ENCODE measurements at regions not wholly inside any gene's neighbourhood (a gene's known extent, or its start where the extent isn't known, plus 50 kb on each side); places are given as distances from the start of the nearest gene placed in this dataset.
"Not testable (repeated sequence)": the region's sequence is repeated elsewhere in the genome, so short reads cannot be mapped to it uniquely, and the experiment has no call there.

GRCh38 chr7:136325027-136325426, 347.9 kb upstream of the MTPN start:
- DNase-seq (ENCODE audit: low read depth in 2 of 2) = no peak

- no peak for DNase-seq (ENCODE audit: low read depth in 2 of 2)
Measured at GRCh38 chr7:136324073-136324704, 347.0 kb upstream of the MTPN start.

- DNase-seq (ENCODE audit: low read depth in 2 of 2) = no peak
Measured at GRCh38 chr7:136312592-136312991, 335.4 kb upstream of the MTPN start.

GRCh38 chr7:136309407-136309806, 332.2 kb upstream of the MTPN start:
- no peak for DNase-seq (ENCODE audit: low read depth in 2 of 2)

- DNase-seq (ENCODE audit: low read depth in 2 of 2) = no peak
Measured at GRCh38 chr7:136308230-136308629, 331.1 kb upstream of the MTPN start.

GRCh38 chr7:136303162-136303561, 326.0 kb upstream of the MTPN start:
- DNase-seq (ENCODE audit: low read depth in 2 of 2) = no peak

- no peak for DNase-seq (ENCODE audit: low read depth in 2 of 2)
Measured at GRCh38 chr7:136302049-136302448, 324.9 kb upstream of the MTPN start.

- no peak for DNase-seq (ENCODE audit: low read depth in 2 of 2)
Measured at GRCh38 chr7:136294977-136295376, 317.8 kb upstream of the MTPN start.

GRCh38 chr7:136293841-136294391, 316.8 kb upstream of the MTPN start:
- no peak for DNase-seq (ENCODE audit: low read depth in 2 of 2)

GRCh38 chr7:136293272-136293671, 316.1 kb upstream of the MTPN start:
- no peak for DNase-seq (ENCODE audit: low read depth in 2 of 2)

GRCh38 chr7:136292365-136292764, 315.2 kb upstream of the MTPN start:
- DNase-seq (ENCODE audit: low read depth in 2 of 2) = no peak

- no peak for DNase-seq (ENCODE audit: low read depth in 2 of 2)
Measured at GRCh38 chr7:136290351-136290750, 313.2 kb upstream of the MTPN start.

- no peak for DNase-seq (ENCODE audit: low read depth in 2 of 2)
Measured at GRCh38 chr7:136278057-136278456, 300.9 kb upstream of the MTPN start.

- DNase-seq (ENCODE audit: low read depth in 2 of 2) = no peak
Measured at GRCh38 chr7:136275794-136276193, 298.6 kb upstream of the MTPN start.

- no peak for DNase-seq (ENCODE audit: low read depth in 2 of 2)
Measured at GRCh38 chr7:136274636-136275345, 297.6 kb upstream of the MTPN start.

GRCh38 chr7:136272934-136273333, 295.8 kb upstream of the MTPN start:
- DNase-seq (ENCODE audit: low read depth in 2 of 2) = no peak

- DNase-seq (ENCODE audit: low read depth in 2 of 2) = no peak
Measured at GRCh38 chr7:136267822-136268221, 290.7 kb upstream of the MTPN start.

GRCh38 chr7:136266457-136266856, 289.3 kb upstream of the MTPN start:
- DNase-seq (ENCODE audit: low read depth in 2 of 2) = no peak

- DNase-seq (ENCODE audit: low read depth in 2 of 2) = not testable (repeated sequence)
Measured at GRCh38 chr7:136264304-136264703, 287.1 kb upstream of the MTPN start.

- DNase-seq (ENCODE audit: low read depth in 2 of 2) = not testable (repeated sequence)
Measured at GRCh38 chr7:136263112-136263860, 286.1 kb upstream of the MTPN start.

GRCh38 chr7:136260591-136260990, 283.4 kb upstream of the MTPN start:
- not testable (repeated sequence) for DNase-seq (ENCODE audit: low read depth in 2 of 2)

- no peak for DNase-seq (ENCODE audit: low read depth in 2 of 2)
Measured at GRCh38 chr7:136259074-136259473, 281.9 kb upstream of the MTPN start.

- no peak for DNase-seq (ENCODE audit: low read depth in 2 of 2)
Measured at GRCh38 chr7:136256491-136256890, 279.3 kb upstream of the MTPN start.
